Sigmoid colon (tissue), 4 donors: ENCODE measurements at regions not wholly inside any gene's neighbourhood (a gene's known extent, or its start where the extent isn't known, plus 50 kb on each side); places are given as distances from the start of the nearest gene placed in this dataset.

ENCODE experiments used
- CTCF ChIP-seq, 4 experiments: fragments of 450-650 bp in 3 of 4; fragments of 200-600 bp in 1 of 4; IDR thresholded peaks; one replicate each; pipeline ENCODE4 v1.5.1; 2016 to 2019; ENCODE audit warnings: antibody characterized with exemption in 4 of 4, mild to moderate bottlenecking in 3 of 4, moderate library complexity in 2 of 4
- EP300 ChIP-seq, 4 donors: sonication (generic); formaldehyde crosslinking; IDR thresholded peaks; one replicate each; pipeline ENCODE4 v1.6.1; 2017; ENCODE audit warnings: antibody characterized with exemption in 4 of 4
- POLR2A ChIP-seq, 2 donors: fragments of 450-650 bp; IDR thresholded peaks; one replicate each; pipeline ENCODE4 v1.6.1; 2016; ENCODE audit warnings: antibody characterized with exemption in 2 of 2, mild to moderate bottlenecking in 2 of 2, moderate library complexity in 2 of 2
- POLR2AphosphoS5 ChIP-seq, 4 donors: sonication (generic); formaldehyde crosslinking; IDR thresholded peaks; one replicate each; pipeline ENCODE4 v1.6.1; 2017; ENCODE audit warnings: antibody characterized with exemption in 4 of 4

GRCh38 chr16:7871371-7871770 lies 538.7 kb downstream of the RBFOX1 start:
- TF ChIP-seq CTCF (IDR thresholded peaks at IDR 0.05) (no peak), POLR2A (IDR thresholded peaks at IDR 0.05) (no peak), EP300 (IDR thresholded peaks at IDR 0.05) (no peak), POLR2AphosphoS5 (IDR thresholded peaks at IDR 0.05) (no peak)
